OCI-LY3 (cell line): ENCODE measurements at regions not wholly inside any gene's neighbourhood (a gene's known extent, or its start where the extent isn't known, plus 50 kb on each side); places are given as distances from the start of the nearest gene placed in this dataset.

Source experiments
- EZH2phosphoT487 ChIP-seq: fragments of 200-600 bp; shearing (Covaris generic); IDR thresholded peaks from 2 replicates; pipeline ENCODE4 v1.6.1; 2018; ENCODE audit warnings: antibody characterized with exemption, mixed run types, low read depth
- TF ChIP-seq, protein P1 (sequence below): fragments of 200-600, 300-600 bp; sonication (generic); IDR thresholded peaks from 2 replicates; pipeline ENCODE4 v1.5.1; 2014; ENCODE audit warnings: antibody characterized with exemption, low read length, low read depth

DNA sequence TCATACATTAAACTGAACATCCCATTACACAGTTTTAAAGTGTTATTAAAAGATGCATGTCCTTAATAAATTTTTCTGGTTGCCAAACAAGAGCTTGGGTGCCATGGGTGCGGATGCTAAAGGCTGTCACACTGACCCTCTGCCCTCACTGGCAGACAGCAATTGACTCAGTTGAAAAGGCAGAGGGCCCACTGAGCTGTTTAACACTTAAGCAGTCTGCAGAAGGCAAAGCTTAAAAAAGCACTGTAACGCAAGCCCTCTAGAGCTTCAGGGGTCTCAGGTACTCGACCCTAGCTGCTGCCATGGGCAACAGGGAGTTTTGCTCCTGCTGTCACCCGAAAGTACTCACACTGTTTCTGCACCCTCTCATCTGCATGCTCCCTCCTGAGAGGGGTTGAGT is 726.4 kb upstream of the TYRP1 start:
- TF ChIP-seq, protein P1, sequence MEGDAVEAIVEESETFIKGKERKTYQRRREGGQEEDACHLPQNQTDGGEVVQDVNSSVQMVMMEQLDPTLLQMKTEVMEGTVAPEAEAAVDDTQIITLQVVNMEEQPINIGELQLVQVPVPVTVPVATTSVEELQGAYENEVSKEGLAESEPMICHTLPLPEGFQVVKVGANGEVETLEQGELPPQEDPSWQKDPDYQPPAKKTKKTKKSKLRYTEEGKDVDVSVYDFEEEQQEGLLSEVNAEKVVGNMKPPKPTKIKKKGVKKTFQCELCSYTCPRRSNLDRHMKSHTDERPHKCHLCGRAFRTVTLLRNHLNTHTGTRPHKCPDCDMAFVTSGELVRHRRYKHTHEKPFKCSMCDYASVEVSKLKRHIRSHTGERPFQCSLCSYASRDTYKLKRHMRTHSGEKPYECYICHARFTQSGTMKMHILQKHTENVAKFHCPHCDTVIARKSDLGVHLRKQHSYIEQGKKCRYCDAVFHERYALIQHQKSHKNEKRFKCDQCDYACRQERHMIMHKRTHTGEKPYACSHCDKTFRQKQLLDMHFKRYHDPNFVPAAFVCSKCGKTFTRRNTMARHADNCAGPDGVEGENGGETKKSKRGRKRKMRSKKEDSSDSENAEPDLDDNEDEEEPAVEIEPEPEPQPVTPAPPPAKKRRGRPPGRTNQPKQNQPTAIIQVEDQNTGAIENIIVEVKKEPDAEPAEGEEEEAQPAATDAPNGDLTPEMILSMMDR, result no peak
- no peak for TF ChIP-seq EZH2phosphoT487
